ENCODE measurements at regions not wholly inside any gene's neighbourhood (a gene's known extent, or its start where the extent isn't known, plus 50 kb on each side); places are given as distances from the start of the nearest gene placed in this dataset.

GRCh38 chr4:181619651-181620050 lies 623.6 kb upstream of the TENM3 start:
- TF ChIP-seq CTCF (IDR thresholded peaks at IDR 0.05; ENCODE audit: extremely low read depth, low read depth, low read length): no peak
- Histone ChIP-seq H2AFZ (ENCODE audit: low read length) (no peak overlapping the region), H3K27me3 (ENCODE audit: insufficient read depth, low read length) (no peaks in the 10 kb centered on the region), H4K20me1 (ENCODE audit: insufficient read depth, low read length) (no peaks in the 10 kb centered on the region), H3K4me3 (ENCODE audit: insufficient read depth, low read length) (no peak overlapping the region), H3K36me3 (ENCODE audit: insufficient read depth, low read length) (no peaks in the 10 kb centered on the region), H3K9me3 (ENCODE audit: low read depth, low read length) (no peaks in the 10 kb centered on the region), H3K27ac (ENCODE audit: low read depth, low read length) (no peak overlapping the region), H3K4me2 (ENCODE audit: insufficient read depth, low read length) (no peak overlapping the region), H3K4me1 (ENCODE audit: insufficient read depth, low read length) (no peaks in the 10 kb centered on the region), H3K79me2 (ENCODE audit: insufficient read depth, low read length) (no peaks in the 10 kb centered on the region)
- DNase-seq (ENCODE audit: insufficient read length, low spot score, missing footprints): no peak

- Histone ChIP-seq H3K79me2 (ENCODE audit: insufficient read depth, low read length) (no peaks in the 10 kb centered on the region), H3K4me1 (ENCODE audit: insufficient read depth, low read length) (peaks cover 10% of the 10 kb centered on the region), H4K20me1 (ENCODE audit: insufficient read depth, low read length) (no peaks in the 10 kb centered on the region), H3K4me2 (ENCODE audit: insufficient read depth, low read length) (peak overlapping the region; percentile 59), H3K27me3 (ENCODE audit: insufficient read depth, low read length) (no peaks in the 10 kb centered on the region), H2AFZ (ENCODE audit: low read length) (peak overlapping the region; percentile 53), H3K36me3 (ENCODE audit: insufficient read depth, low read length) (no peaks in the 10 kb centered on the region), H3K27ac (ENCODE audit: low read depth, low read length) (peak overlapping the region; percentile 76), H3K4me3 (ENCODE audit: insufficient read depth, low read length) (peak overlapping the region; percentile 28), H3K9me3 (ENCODE audit: low read depth, low read length) (no peaks in the 10 kb centered on the region)
- TF ChIP-seq CTCF (IDR thresholded peaks at IDR 0.05; ENCODE audit: extremely low read depth, low read depth, low read length): no peak
- peak; percentile 27 for DNase-seq (ENCODE audit: insufficient read length, low spot score, missing footprints)
Measured at GRCh38 chr4:181637186-181638105, 605.8 kb upstream of the TENM3 start.

GRCh38 chr4:181643466-181643865 lies 599.7 kb upstream of the TENM3 start:
- H3K4me3 ChIP-seq (ENCODE audit: insufficient read depth, low read length): no peak overlapping the region
- H3K79me2 ChIP-seq (ENCODE audit: insufficient read depth, low read length): no peaks in the 10 kb centered on the region
- H3K36me3 ChIP-seq (ENCODE audit: insufficient read depth, low read length): no peaks in the 10 kb centered on the region
- H4K20me1 ChIP-seq (ENCODE audit: insufficient read depth, low read length): no peaks in the 10 kb centered on the region
- H3K4me2 ChIP-seq (ENCODE audit: insufficient read depth, low read length): no peak overlapping the region
- TF ChIP-seq CTCF (IDR thresholded peaks at IDR 0.05; ENCODE audit: extremely low read depth, low read depth, low read length): no peak
- H2AFZ ChIP-seq (ENCODE audit: low read length): no peak overlapping the region
- peaks cover 16% of the 10 kb centered on the region for H3K4me1 ChIP-seq (ENCODE audit: insufficient read depth, low read length)
- H3K27ac ChIP-seq (ENCODE audit: low read depth, low read length): no peak overlapping the region
- H3K27me3 ChIP-seq (ENCODE audit: insufficient read depth, low read length): no peaks in the 10 kb centered on the region
- H3K9me3 ChIP-seq (ENCODE audit: low read depth, low read length): no peaks in the 10 kb centered on the region
- no peak for DNase-seq (ENCODE audit: insufficient read length, low spot score, missing footprints)

- no peak overlapping the region for H2AFZ ChIP-seq (ENCODE audit: low read length)
- H3K36me3 ChIP-seq (ENCODE audit: insufficient read depth, low read length): no peaks in the 10 kb centered on the region
- no peaks in the 10 kb centered on the region for H3K27me3 ChIP-seq (ENCODE audit: insufficient read depth, low read length)
- no peak for TF ChIP-seq CTCF (IDR thresholded peaks at IDR 0.05; ENCODE audit: extremely low read depth, low read depth, low read length)
- H3K4me2 ChIP-seq (ENCODE audit: insufficient read depth, low read length): no peak overlapping the region
- no peaks in the 10 kb centered on the region for H3K9me3 ChIP-seq (ENCODE audit: low read depth, low read length)
- no peaks in the 10 kb centered on the region for H3K79me2 ChIP-seq (ENCODE audit: insufficient read depth, low read length)
- no peak overlapping the region for H3K4me3 ChIP-seq (ENCODE audit: insufficient read depth, low read length)
- no peak overlapping the region for H3K27ac ChIP-seq (ENCODE audit: low read depth, low read length)
- DNase-seq (ENCODE audit: insufficient read length, low spot score, missing footprints): no peak
- H4K20me1 ChIP-seq (ENCODE audit: insufficient read depth, low read length): no peaks in the 10 kb centered on the region
- H3K4me1 ChIP-seq (ENCODE audit: insufficient read depth, low read length): peaks cover 16% of the 10 kb centered on the region
Measured at GRCh38 chr4:181645489-181645888, 597.7 kb upstream of the TENM3 start.
